BJ (cell line): ENCODE measurements at regions not wholly inside any gene's neighbourhood (a gene's known extent, or its start where the extent isn't known, plus 50 kb on each side); places are given as distances from the start of the nearest gene placed in this dataset.

Experiments
- CTCF ChIA-PET: fragments of 350-600 bp; formaldehyde crosslinking; extraction: SDS; loops from one replicate; lab custom pipeline; 2021; ENCODE audit warnings: antibody characterized with exemption, inconsistent platforms; lab: Yijun Ruan, JAX
- POLR2A ChIA-PET: fragments of 300-600 bp; sonication (Branson Sonifier 250); formaldehyde crosslinking; extraction: SDS; loops from one replicate; lab custom pipeline; 2021; ENCODE audit warnings: antibody characterized with exemption; lab: Charles Lee
- DNase-seq: peaks from one replicate; pipeline ENCODE4 v3.0.0-alpha.2; 2011; ENCODE audit warnings: low read depth
- H3K27me3 ChIP-seq: 2 replicates; pipeline ENCODE4 v1.6.0; 2011; ENCODE audit warnings: low read length; ENCODE audit not compliant: control insufficient read depth, insufficient read depth
- H3K36me3 ChIP-seq: 2 replicates; pipeline ENCODE4 v1.5.1; 2011; ENCODE audit warnings: low read length; ENCODE audit not compliant: control insufficient read depth, insufficient read depth
- H3K4me3 ChIP-seq: 2 replicates; pipeline ENCODE4 v1.5.1; 2011; ENCODE audit warnings: low read depth, mild to moderate bottlenecking, control low read depth, low read length
- TF ChIP-seq, protein P1 (sequence below): IDR thresholded peaks from 2 replicates; pipeline ENCODE4 v1.5.1; 2011; ENCODE audit warnings: low read depth, mild to moderate bottlenecking, control low read depth, inconsistent platforms, low read length, moderate library complexity; ENCODE audit not compliant: insufficient read depth

DNA sequence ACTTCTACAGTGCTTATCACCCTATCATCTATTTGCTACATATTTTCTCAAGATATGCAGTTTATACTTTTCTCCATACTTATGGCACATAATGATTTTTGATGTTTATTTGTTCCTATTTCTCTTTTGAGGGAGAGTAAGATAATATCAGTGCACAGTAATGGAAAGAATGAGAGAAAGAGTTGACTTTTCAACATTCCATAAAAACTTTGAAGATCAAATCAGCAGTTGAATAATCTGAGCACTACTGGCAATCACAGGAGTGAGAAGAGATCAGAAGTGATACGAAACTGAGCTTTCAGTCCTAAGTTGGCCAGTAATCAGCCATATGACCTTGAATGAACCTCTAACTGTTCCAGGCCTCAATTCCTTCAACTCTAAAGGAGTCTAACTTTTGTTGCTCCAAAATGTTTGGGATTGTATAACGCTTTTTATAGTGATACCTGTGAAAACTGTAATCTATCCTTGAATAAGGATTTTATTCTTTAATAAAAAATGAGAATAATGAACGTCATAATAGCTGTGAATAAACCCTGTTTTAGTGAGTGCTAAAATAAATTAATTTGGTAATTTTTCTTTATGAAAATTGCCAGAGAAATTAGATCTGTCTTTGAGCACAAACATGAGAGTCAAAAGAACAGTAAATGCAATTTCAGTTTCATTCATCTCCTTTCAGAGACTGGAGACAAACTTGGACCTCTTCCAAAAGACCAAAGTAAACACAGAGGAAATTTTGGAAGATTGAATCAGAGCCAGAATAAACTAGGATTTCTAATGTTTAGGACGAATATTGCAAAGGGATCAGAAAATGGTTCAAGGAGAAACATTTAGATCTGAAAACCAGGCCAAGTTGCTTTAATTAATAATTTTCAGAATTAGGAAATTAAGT is 309.9 kb downstream of the ADGRL2 start:
- ChIA-PET CTCF (no interaction called here), POLR2A (no interaction called here)
- DNase-seq, result no peak
- TF ChIP-seq, protein P1, sequence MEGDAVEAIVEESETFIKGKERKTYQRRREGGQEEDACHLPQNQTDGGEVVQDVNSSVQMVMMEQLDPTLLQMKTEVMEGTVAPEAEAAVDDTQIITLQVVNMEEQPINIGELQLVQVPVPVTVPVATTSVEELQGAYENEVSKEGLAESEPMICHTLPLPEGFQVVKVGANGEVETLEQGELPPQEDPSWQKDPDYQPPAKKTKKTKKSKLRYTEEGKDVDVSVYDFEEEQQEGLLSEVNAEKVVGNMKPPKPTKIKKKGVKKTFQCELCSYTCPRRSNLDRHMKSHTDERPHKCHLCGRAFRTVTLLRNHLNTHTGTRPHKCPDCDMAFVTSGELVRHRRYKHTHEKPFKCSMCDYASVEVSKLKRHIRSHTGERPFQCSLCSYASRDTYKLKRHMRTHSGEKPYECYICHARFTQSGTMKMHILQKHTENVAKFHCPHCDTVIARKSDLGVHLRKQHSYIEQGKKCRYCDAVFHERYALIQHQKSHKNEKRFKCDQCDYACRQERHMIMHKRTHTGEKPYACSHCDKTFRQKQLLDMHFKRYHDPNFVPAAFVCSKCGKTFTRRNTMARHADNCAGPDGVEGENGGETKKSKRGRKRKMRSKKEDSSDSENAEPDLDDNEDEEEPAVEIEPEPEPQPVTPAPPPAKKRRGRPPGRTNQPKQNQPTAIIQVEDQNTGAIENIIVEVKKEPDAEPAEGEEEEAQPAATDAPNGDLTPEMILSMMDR, result no peak
- Histone ChIP-seq H3K36me3 (no peaks in the 10 kb centered on the region), H3K4me3 (no peak overlapping the region), H3K27me3 (no peaks in the 10 kb centered on the region)

DNA sequence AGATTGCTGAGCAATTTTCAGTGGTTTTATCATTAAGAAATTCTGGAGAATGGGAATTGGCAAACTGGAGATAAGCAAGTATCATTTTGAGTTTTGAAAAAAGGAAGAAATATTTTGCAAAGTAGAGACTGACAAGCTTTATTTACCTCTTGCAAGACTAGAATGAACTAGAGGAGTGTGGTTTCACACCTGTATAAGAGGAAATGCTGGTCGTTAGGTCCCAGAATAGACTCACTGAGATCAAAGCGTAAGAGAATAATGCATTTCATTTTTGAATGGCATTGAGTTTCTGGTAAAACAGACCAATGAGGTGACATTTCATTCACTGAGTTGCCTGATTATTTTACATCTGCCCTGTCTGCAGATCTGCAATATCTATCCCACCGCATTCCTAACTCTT is 308.1 kb downstream of the ADGRL2 start:
- Histone ChIP-seq H3K4me3 (no peak overlapping the region), H3K36me3 (no peaks in the 10 kb centered on the region), H3K27me3 (no peaks in the 10 kb centered on the region)
- no peak for DNase-seq
- TF ChIP-seq, protein P1, result no peak
- POLR2A ChIA-PET, result no interaction called here
- CTCF ChIA-PET, result no interaction called here

DNA sequence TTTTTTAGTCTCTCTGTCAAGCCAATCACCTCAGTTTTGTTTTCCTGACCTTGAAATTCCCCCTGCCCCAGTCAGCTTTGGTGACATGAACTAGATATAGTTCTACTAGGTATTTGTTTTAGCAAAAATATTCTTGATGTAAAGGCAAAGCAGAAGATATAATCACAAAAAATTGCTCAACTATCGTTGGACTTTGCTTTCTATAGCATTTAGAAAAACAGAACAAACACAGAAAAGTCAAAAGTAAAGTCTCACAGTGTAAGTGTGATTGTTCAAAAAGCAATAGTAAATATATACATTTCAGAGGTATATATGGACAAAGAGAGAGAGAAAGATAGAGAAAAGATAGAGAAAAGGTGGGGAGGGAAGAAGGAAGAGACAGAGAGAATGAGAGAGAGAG is 305.9 kb downstream of the ADGRL2 start:
- TF ChIP-seq, protein P1, result no peak
- Histone ChIP-seq H3K4me3 (no peak overlapping the region), H3K36me3 (no peaks in the 10 kb centered on the region), H3K27me3 (no peaks in the 10 kb centered on the region)
- no peak for DNase-seq
- ChIA-PET CTCF (no interaction called here), POLR2A (no interaction called here)

DNA sequence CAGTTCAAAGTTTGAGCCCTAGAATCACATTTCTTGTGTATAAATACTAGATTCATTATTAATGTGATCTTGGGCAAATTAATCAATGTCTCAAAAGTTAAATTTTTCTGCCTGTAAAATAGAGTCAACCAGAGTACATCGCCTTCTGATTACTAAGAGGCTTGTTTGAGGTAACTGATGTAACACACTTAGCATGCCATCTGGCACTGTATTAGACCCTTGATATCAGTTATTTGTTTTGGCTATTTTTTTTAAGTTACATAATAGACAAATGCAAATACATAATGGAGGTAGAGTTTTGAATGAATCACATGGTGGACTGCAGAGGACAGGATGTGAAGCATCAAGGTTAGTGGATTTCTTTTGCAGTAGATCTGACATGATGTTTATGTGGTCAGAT is 298.4 kb downstream of the ADGRL2 start:
- no peak overlapping the region for H3K4me3 ChIP-seq
- H3K36me3 ChIP-seq, result no peaks in the 10 kb centered on the region
- ChIA-PET CTCF (no interaction called here), POLR2A (no interaction called here)
- DNase-seq, result no peak
- H3K27me3 ChIP-seq, result no peaks in the 10 kb centered on the region
- TF ChIP-seq, protein P1, result no peak

DNA sequence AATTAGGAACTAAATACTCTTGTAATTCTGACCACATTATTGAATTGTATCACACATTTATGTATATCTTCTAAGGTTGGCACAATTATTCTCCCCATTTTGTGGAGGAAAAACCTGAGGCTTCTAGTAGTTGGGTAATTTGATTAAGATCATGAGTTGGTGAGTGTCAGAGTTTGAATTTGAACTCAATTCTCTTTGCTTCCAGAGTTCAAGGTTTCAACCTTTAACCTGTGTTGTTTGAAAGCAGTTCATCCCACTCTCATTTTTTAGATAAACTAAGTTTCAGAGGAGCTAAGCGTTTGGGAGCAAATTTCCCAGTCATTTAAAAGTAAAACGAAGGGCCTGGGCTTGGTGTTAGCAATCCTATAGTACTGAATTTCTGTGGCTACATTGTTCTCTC is 293.4 kb downstream of the ADGRL2 start:
- POLR2A ChIA-PET, result no interaction called here
- CTCF ChIA-PET, result no interaction called here
- H3K36me3 ChIP-seq, result no peaks in the 10 kb centered on the region
- no peak for DNase-seq
- H3K4me3 ChIP-seq, result no peak overlapping the region
- TF ChIP-seq, protein P1, result no peak
- H3K27me3 ChIP-seq, result no peaks in the 10 kb centered on the region
